GM23338 (cell line): ENCODE measurements at regions not wholly inside any gene's neighbourhood (a gene's known extent, or its start where the extent isn't known, plus 50 kb on each side); places are given as distances from the start of the nearest gene placed in this dataset.

ENCODE experiments used
- ATAC-seq: fragments of 200-7000 bp; cut with Tn5 transposase; 3 replicates; pipeline ENCODE4 v1.9.1; 2020
- DNase-seq: peaks from one replicate; pipeline ENCODE4 v3.0.0-alpha.2; 2015; ENCODE audit warnings: low spot score
- H2AFZ ChIP-seq: fragments of 200-600 bp; sonication (generic); 2 replicates; pipeline ENCODE4 v1.8.0; 2016; ENCODE audit warnings: antibody characterized with exemption, mild to moderate bottlenecking, moderate library complexity
- H3F3A ChIP-seq: fragments of 200-600 bp; sonication (generic); replicated peaks from 2 replicates; pipeline ENCODE4 v1.8.0; 2017; ENCODE audit warnings: antibody characterized with exemption, mixed run types, low read depth
- H3K27ac ChIP-seq: fragments of 200-600 bp; sonication (generic); 2 replicates; pipeline ENCODE4 v1.6.1; 2016; ENCODE audit warnings: low read depth
- H3K27me3 ChIP-seq: fragments of 200-600 bp; sonication (generic); 2 replicates; pipeline ENCODE4 v1.8.0; 2016; ENCODE audit warnings: mild to moderate bottlenecking, mixed run types, moderate library complexity; ENCODE audit not compliant: insufficient read depth
- H3K36me3 ChIP-seq: fragments of 200-600 bp; sonication (generic); 2 replicates; pipeline ENCODE4 v1.8.0; 2016; ENCODE audit warnings: mild to moderate bottlenecking; ENCODE audit not compliant: insufficient read depth
- H3K4me1 ChIP-seq: fragments of 200-600 bp; sonication (generic); 2 replicates; pipeline ENCODE4 v1.8.0; 2016; ENCODE audit warnings: mild to moderate bottlenecking, moderate library complexity; ENCODE audit not compliant: insufficient read depth
- H3K4me2 ChIP-seq: fragments of 200-600 bp; sonication (generic); 2 replicates; pipeline ENCODE4 v1.7.1; 2017; ENCODE audit warnings: mixed run types
- H3K4me3 ChIP-seq: fragments of 200-600 bp; sonication (generic); 2 replicates; pipeline ENCODE4 v1.6.1; 2016; ENCODE audit warnings: mixed run types
- H3K79me2 ChIP-seq: fragments of 200-600 bp; sonication (generic); replicated peaks from 2 replicates; pipeline ENCODE4 v1.8.0; 2017; ENCODE audit warnings: mild to moderate bottlenecking; ENCODE audit not compliant: insufficient read depth
- H3K9me2 ChIP-seq: fragments of 200-600 bp; sonication (generic); 2 replicates; pipeline ENCODE4 v1.8.0; 2017; ENCODE audit not compliant: insufficient read depth
- H4K20me1 ChIP-seq: fragments of 200-600 bp; sonication (generic); replicated peaks from 2 replicates; pipeline ENCODE4 v1.8.0; 2017; ENCODE audit warnings: mild to moderate bottlenecking; ENCODE audit not compliant: insufficient read depth
- H3K27ac Mint-ChIP-seq: 2 replicates; pipeline ENCODE4 v1.8.0; 2020; ENCODE audit warnings: inconsistent platforms, mild to moderate bottlenecking, moderate library complexity, mixed read lengths
- H3K27me3 Mint-ChIP-seq: 3 replicates; pipeline ENCODE4 v1.8.0; 2022; ENCODE audit warnings: low read depth, mild to moderate bottlenecking, moderate library complexity, mixed read lengths, inconsistent platforms; ENCODE audit not compliant: insufficient read depth, poor library complexity
- H3K36me3 Mint-ChIP-seq: 3 replicates; pipeline ENCODE4 v1.8.0; 2021; ENCODE audit warnings: low read depth, mild to moderate bottlenecking, inconsistent platforms, moderate library complexity, mixed read lengths
- H3K4me1 Mint-ChIP-seq: 3 replicates; pipeline ENCODE4 v1.8.0; 2020; ENCODE audit warnings: mild to moderate bottlenecking, inconsistent platforms, mixed read lengths
- H3K4me3 Mint-ChIP-seq: 3 replicates; pipeline ENCODE4 v1.8.0; 2021; ENCODE audit warnings: moderate library complexity, mild to moderate bottlenecking, inconsistent platforms, mixed read lengths
- H3K9me3 Mint-ChIP-seq: 3 replicates; pipeline ENCODE4 v1.8.0; 2020; ENCODE audit warnings: moderate library complexity, mild to moderate bottlenecking, inconsistent platforms, mixed read lengths
- CREB1 ChIP-seq: fragments of 250-450 bp; sonication (Bioruptor Pico); IDR thresholded peaks from 2 replicates; pipeline ENCODE4 v1.5.0; 2020; ENCODE audit warnings: low read depth, mild to moderate bottlenecking, moderate library complexity
- ETS1 ChIP-seq: IDR thresholded peaks from 2 replicates; pipeline ENCODE4 v1.6.1; 2016; ENCODE audit warnings: antibody characterized with exemption
- JUNB ChIP-seq: IDR thresholded peaks from one replicate; pipeline ENCODE4 v1.6.1; 2016; ENCODE audit warnings: antibody characterized with exemption; ENCODE audit not compliant: unreplicated experiment
- POLR2AphosphoS5 ChIP-seq: IDR thresholded peaks from 2 replicates; pipeline ENCODE4 v1.6.1; 2016; ENCODE audit warnings: antibody characterized with exemption, low read depth
- STAT1 ChIP-seq: IDR thresholded peaks from one replicate; pipeline ENCODE4 v1.6.1; 2016; ENCODE audit warnings: antibody characterized with exemption; ENCODE audit not compliant: unreplicated experiment
- ZNF331 ChIP-seq: fragments of 250-450 bp; sonication (Bioruptor Pico); IDR thresholded peaks from 2 replicates; pipeline ENCODE4 v1.5.0; 2020; ENCODE audit warnings: low read depth, mild to moderate bottlenecking, moderate library complexity
- ZNF462 ChIP-seq: fragments of 250-450 bp; sonication (Bioruptor Pico); IDR thresholded peaks from 2 replicates; pipeline ENCODE4 v1.5.0; 2020; ENCODE audit warnings: mild to moderate bottlenecking, moderate library complexity
- TF ChIP-seq, protein P1 (sequence below), 2 experiments: fragments of 200-600 bp in 1 of 2; sonication (generic) in 1 of 2; conservative IDR thresholded peaks; 2 replicates each; pipeline versions ENCODE4 v1.5.1 to v1.6.1; 2016 to 2017; ENCODE audit warnings: antibody characterized with exemption in 2 of 2, low read depth in 2 of 2, mild to moderate bottlenecking in 2 of 2, moderate library complexity in 1 of 2
- TF ChIP-seq, protein P2 (sequence below): IDR thresholded peaks from one replicate; pipeline ENCODE4 v1.6.1; 2018; ENCODE audit warnings: antibody characterized with exemption; ENCODE audit not compliant: unreplicated experiment

DNA sequence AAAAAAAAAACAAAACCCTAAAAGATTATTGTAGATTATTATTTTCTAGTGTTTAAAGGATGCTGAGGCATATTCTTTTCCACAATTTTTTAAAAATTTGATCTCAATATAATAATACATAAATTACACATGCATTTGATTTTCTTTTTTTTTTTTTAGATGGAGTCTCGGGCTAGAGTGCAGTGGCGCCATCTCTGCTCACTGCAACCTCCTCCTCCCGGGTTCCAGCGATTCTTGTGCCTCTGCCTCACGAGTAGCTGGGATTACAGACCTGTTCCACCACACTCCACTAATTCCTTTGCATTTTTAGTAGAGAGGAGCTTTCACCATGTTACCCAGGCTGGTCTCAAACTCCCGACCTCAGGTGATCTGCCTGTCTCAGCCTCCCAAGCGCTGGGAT, 83.5 kb upstream of the TSPAN5 start:
- no peak overlapping the region for H2AFZ ChIP-seq
- H3F3A ChIP-seq, result no peaks in the 10 kb centered on the region
- no peak overlapping the region for H3K4me3 Mint-ChIP-seq
- ATAC-seq (no peak), DNase-seq (no peak)
- H3K27ac Mint-ChIP-seq, result no peak overlapping the region
- no peak overlapping the region for H3K4me2 ChIP-seq
- H3K4me3 ChIP-seq, result no peak overlapping the region
- 0 out of 3 replicates have a peak, but pooled peaks cover 3% of the 10 kb centered on the region for H3K9me3 Mint-ChIP-seq
- peaks cover 4% of the 10 kb centered on the region for H3K27me3 Mint-ChIP-seq
- TF ChIP-seq, protein P1, sequence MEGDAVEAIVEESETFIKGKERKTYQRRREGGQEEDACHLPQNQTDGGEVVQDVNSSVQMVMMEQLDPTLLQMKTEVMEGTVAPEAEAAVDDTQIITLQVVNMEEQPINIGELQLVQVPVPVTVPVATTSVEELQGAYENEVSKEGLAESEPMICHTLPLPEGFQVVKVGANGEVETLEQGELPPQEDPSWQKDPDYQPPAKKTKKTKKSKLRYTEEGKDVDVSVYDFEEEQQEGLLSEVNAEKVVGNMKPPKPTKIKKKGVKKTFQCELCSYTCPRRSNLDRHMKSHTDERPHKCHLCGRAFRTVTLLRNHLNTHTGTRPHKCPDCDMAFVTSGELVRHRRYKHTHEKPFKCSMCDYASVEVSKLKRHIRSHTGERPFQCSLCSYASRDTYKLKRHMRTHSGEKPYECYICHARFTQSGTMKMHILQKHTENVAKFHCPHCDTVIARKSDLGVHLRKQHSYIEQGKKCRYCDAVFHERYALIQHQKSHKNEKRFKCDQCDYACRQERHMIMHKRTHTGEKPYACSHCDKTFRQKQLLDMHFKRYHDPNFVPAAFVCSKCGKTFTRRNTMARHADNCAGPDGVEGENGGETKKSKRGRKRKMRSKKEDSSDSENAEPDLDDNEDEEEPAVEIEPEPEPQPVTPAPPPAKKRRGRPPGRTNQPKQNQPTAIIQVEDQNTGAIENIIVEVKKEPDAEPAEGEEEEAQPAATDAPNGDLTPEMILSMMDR (conservative IDR thresholded peaks at IDR 0.05; ENCODE audit: low read depth in 2 of 2), result peak in 1 of 2 experiments; percentile 29; a peak in 1 of 4 replicates
- no peak for TF ChIP-seq POLR2AphosphoS5
- no peaks in the 10 kb centered on the region for H3K27me3 ChIP-seq
- no peaks in the 10 kb centered on the region for H3K4me1 Mint-ChIP-seq
- no peaks in the 10 kb centered on the region for H3K79me2 ChIP-seq
- H3K27ac ChIP-seq, result no peak overlapping the region
- H4K20me1 ChIP-seq, result no peaks in the 10 kb centered on the region
- H3K4me1 ChIP-seq, result no peaks in the 10 kb centered on the region
- H3K36me3 ChIP-seq, result no peaks in the 10 kb centered on the region
- no peaks in the 10 kb centered on the region for H3K9me2 ChIP-seq
- H3K36me3 Mint-ChIP-seq, result no peaks in the 10 kb centered on the region

DNA sequence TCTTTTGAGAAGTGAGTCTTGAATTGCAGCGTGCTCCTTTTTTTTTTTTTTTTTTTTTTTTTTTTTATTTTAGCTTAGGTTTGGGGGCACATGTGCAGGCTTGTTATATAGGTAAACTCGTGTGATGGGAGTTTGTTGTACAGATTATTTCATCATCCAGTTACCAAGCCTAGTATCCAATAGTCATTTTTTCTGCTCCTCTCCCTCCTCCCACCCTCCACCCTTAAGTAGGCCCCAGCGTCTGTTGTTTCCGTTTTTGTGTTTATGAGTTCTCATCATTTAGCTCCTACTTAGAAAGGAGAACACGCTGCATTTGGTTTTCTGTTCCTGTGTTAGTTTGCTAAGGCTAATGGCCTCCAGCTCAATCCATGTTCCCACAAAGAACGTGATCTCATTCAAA, 81.3 kb upstream of the TSPAN5 start:
- Histone ChIP-seq H2AFZ (0 out of 2 replicates have a peak overlapping the region, but pooled peaks have one; percentile 40), H3F3A (no peaks in the 10 kb centered on the region), H3K4me1 (no peaks in the 10 kb centered on the region), H3K4me3 (no peak overlapping the region), H4K20me1 (no peaks in the 10 kb centered on the region), H3K36me3 (no peaks in the 10 kb centered on the region), H3K4me2 (no peak overlapping the region), H3K79me2 (no peaks in the 10 kb centered on the region), H3K27ac (no peak overlapping the region), H3K9me2 (no peaks in the 10 kb centered on the region), H3K27me3 (no peaks in the 10 kb centered on the region)
- no peaks in the 10 kb centered on the region for H3K4me1 Mint-ChIP-seq
- peaks cover 5% of the 10 kb centered on the region for H3K27me3 Mint-ChIP-seq
- ATAC-seq, result no peak
- no peaks in the 10 kb centered on the region for H3K36me3 Mint-ChIP-seq
- 0 out of 3 replicates have a peak, but pooled peaks cover 6% of the 10 kb centered on the region for H3K9me3 Mint-ChIP-seq
- H3K27ac Mint-ChIP-seq, result no peak overlapping the region
- H3K4me3 Mint-ChIP-seq, result no peak overlapping the region
- no peak for DNase-seq
- TF ChIP-seq STAT1 (no peak), ETS1 (no peak), JUNB (no peak), ZNF462 (CRISPR knock-in tag) (no peak), ZNF331 (no peak), CREB1 (CRISPR knock-in tag) (no peak)
- TF ChIP-seq, protein P2, sequence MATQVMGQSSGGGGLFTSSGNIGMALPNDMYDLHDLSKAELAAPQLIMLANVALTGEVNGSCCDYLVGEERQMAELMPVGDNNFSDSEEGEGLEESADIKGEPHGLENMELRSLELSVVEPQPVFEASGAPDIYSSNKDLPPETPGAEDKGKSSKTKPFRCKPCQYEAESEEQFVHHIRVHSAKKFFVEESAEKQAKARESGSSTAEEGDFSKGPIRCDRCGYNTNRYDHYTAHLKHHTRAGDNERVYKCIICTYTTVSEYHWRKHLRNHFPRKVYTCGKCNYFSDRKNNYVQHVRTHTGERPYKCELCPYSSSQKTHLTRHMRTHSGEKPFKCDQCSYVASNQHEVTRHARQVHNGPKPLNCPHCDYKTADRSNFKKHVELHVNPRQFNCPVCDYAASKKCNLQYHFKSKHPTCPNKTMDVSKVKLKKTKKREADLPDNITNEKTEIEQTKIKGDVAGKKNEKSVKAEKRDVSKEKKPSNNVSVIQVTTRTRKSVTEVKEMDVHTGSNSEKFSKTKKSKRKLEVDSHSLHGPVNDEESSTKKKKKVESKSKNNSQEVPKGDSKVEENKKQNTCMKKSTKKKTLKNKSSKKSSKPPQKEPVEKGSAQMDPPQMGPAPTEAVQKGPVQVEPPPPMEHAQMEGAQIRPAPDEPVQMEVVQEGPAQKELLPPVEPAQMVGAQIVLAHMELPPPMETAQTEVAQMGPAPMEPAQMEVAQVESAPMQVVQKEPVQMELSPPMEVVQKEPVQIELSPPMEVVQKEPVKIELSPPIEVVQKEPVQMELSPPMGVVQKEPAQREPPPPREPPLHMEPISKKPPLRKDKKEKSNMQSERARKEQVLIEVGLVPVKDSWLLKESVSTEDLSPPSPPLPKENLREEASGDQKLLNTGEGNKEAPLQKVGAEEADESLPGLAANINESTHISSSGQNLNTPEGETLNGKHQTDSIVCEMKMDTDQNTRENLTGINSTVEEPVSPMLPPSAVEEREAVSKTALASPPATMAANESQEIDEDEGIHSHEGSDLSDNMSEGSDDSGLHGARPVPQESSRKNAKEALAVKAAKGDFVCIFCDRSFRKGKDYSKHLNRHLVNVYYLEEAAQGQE, result no peak
